H4 (cell line): ENCODE measurements at regions not wholly inside any gene's neighbourhood (a gene's known extent, or its start where the extent isn't known, plus 50 kb on each side); places are given as distances from the start of the nearest gene placed in this dataset.

Experiments
- DNase-seq: peaks from one replicate; pipeline ENCODE4 v3.0.0-alpha.2; 2015; ENCODE audit warnings: low spot score

DNA sequence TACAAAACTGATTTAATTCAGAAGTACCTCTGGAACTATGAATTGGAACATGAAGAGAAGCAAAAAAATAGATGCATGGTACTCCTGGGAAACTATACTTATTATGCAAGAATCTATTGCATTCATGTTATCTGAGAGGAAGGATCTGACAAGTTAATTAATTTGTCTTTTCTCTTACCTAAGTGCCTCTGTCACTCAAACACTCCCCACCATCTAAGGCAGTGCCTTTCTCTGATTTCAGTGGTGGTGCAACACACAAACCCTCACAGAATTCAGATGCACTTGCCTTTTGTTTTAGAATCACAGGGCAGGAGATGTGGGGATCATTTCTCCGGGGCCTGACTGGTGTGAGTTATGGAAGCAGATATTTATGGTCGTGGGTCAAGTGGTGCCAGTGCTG lies 52.5 kb upstream of the C9orf72 start:
- no peak for DNase-seq

DNA sequence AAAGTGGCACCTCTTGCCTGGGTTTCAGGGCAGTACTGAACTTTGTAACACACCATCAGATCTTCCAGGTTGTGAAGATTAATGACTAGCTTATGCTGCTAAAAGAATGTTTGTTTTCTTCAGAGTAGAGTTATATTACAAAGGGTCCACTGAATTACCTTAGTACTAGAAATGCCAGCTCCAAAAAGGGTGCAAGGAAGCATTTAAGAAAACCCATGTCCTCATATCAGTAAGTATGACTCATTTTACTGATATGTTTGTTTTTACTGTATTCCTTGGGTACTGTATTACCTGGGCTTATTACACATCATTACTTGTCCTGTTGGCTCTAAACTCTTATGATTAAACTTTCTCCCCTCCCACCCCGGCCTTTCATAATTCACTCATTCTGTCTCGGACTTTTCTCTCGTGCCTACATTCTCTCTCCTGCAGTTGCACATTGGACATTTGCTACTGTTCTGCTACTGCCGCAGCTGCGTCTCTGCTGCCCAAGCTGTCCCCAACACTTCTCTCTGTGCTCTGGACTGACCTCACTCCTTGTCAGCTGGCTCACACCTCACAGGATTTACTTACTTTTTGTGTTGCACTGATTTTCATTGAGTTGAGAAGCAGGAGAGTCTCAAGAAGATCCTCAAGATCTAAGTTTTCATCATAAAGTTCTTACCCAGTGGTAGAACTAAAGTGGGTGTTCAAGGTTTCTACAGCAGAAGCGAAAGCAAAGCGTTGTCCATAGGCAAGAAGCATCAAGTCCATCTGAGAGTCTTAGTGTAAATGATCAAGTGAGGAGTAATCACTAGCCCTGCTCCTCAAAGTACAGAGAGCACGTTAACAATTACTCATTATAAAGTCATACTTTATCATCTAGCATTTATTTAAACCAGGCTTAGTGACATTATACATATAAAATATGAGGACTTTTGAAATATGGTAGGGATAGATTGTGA lies 53.2 kb upstream of the C9orf72 start:
- no peak for DNase-seq

- no peak for DNase-seq
Observed at GRCh38 chr9:27627188-27627564, 53.9 kb upstream of the C9orf72 start.

DNA sequence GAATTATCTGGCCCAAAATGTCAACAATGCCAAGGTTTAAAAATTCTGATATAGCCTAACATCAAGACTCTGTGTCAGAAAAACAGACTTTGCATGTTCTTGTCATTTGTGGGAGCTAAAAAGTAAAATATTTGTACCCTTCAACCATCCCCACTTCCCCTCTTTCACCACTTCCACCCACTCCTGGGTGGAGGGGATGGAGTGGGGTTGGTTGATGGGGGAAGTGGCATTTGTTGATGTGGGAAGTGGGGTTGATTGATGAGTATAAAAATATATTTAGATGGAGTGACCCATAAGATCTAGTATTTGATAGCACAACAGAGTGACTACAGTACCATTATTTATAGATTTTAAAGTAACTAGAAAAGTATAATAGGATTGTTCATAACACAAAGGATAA lies 55.0 kb upstream of the C9orf72 start:
- no peak for DNase-seq

DNA sequence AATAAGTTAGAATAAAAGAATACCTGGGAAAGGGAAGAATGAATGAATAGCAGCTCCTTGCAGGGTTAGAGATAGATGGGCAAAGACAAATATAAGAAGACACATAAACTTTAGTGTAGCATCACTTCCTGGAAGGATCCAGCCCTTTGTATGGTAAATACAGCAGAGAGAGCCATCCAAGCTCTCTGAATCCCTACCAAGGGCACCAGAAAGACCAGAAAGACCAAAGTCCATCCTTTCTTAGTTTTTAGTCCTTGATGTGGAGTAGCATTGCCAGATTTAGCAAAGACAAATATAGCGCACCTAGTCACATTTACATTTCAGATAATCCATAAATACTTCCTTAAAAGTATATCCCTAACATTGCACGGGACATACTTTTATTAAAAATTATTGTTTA lies 56.1 kb upstream of the C9orf72 start:
- DNase-seq = no peak

- DNase-seq = no peak
Observed at GRCh38 chr9:27632254-27632653, 59.0 kb upstream of the C9orf72 start.

- no peak for DNase-seq
Observed at GRCh38 chr9:27633764-27634163, 60.5 kb upstream of the C9orf72 start.

DNA sequence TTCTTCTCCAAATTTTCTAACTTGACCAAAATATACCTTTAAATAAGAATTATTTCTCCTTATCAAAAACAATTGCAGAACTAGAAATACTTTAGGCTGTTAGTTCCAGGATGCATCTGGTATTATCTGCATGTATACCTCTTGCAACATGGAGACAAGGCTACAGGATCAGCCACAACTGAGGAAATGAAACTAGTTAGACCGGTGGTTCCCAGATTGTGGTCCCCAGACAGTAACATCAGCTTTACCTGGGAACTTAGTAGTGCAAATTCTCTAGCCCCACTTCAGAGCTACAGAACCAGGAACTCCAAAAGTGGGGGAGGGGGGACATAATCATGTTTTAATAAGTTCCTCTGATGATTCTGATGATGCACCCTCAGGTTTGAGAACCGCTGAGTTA lies 61.6 kb upstream of the C9orf72 start:
- no peak for DNase-seq

DNA sequence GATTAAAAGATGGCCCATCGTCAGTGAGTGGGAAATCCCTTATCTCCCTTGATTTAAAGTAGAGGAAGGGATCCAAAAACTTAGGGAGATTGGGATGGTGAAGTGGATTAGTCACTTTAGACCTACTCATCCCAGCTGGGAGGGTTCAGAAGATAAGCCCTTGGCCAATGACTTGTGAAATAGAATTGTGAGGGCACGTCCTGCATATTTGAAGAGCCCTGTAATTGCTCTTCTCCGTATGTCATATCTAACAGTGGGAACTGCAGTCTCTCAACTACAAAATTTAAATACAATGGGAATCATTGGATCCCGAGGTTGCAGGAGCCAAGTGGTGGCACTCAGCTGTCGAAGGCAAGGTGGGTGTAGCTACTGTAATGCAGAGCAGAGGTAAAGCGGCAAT lies 65.4 kb upstream of the C9orf72 start:
- no peak for DNase-seq

GRCh38 chr9:27645161-27645840 lies 72.0 kb upstream of the C9orf72 start:
- no peak for DNase-seq

DNA sequence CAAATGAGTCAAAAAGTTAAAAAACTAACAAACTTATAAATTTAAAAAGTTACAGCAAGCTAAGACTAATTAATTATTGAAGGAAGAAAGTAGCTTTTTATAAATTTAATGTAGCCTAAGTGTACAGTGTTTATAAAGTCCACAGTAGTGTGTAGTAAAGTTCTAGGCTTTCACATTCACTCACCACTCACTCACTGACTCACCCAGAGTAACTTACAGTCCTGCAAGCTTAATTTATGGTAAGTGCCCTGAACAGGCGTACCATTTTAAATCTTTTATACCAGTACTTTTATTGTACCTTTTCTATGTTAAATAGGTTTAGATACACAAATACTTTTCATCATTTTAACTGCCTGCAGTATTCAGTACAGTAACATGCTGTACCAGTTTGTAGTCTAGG lies 80.0 kb upstream of the C9orf72 start:
- no peak for DNase-seq

- DNase-seq = no peak
Observed at GRCh38 chr9:27653957-27654356, 80.7 kb upstream of the C9orf72 start.

DNA sequence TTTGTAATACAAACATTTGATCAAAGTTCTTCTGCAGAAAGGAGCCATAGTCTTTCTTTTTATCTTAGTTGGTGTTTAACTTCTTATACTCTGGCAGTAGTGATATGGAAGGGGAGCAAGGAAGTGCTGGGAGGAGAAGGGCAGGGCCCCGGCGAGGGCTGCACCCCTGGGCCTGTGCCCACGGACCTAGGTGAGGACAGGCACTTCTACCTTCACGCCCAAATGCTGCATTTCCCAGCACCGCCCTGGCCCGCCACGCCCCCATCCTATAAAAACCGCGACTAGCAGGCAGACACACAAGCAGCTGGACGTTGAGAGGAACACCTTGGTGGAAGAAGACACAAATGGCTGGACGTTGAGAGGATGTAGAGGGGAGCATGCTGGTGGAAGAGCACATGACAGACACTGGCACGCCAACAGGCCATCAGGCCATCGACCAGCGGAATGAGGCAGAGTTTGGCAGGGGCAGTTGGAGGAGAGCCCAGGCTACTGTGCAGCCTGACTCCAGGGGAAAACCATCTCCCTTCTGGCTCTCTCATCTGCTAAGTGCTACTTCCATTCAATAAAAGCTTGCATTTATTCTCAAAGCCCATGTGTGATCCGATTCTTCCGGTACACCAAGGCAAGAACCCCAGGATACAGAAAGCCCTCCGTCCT lies 81.5 kb upstream of the C9orf72 start:
- DNase-seq = no peak

GRCh38 chr9:27655441-27655840 lies 82.2 kb upstream of the C9orf72 start:
- no peak for DNase-seq

DNA sequence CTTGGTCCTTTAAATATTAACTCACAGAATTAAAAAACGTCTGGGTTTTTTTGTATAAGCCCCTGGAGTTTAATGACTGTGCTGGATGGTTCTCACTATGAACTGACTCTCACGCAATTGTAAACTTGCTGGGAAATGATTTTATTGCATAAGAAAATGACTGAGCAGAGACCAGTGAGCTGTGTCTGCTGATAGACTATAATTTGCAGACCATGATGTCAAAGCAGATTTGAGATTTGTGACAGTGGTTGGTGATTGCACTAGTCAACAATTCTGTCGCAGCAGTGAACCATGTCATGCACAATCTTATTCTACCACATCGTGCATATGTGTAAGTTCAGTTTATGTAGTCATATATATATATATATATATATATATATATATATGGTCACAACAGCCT lies 85.7 kb upstream of the C9orf72 start:
- no peak for DNase-seq

DNA sequence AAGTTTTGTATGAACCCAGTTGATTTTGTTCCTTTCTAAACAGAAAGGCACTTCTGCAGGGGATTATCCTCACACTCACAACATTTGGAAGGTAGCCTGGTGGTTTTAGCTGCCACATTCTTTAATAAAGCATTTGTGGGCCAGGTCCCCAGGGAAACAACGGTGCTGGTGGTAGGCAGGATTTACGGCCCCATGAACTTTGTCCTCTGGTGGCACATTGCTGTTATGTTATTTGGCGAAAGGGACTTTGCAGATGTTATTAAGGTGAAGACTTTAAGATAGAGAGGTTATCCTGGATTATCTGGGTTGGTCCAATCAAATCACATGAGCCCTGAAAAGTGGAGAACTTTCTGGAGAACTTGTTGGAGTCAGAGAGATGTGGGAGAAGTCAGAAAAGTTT lies 86.3 kb upstream of the C9orf72 start:
- no peak for DNase-seq

DNA sequence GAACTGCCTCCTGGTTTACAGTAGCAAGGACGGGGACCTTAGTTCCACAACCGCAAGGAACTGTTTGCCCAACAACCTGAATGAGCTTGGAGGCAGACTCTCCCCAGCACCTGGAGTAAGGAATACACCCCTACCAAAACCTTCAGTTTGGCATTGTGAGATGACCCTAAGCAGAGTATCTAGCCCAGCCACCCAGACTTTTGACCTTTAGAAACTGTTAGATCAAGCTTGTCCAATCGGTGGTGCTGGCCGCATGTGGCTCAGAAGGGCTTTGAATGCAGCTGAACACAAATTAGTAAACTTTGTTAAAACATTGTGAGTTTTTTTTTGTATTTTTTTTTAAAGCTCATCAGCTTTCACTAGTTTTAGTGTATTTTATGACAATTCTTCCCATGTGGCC lies 86.9 kb upstream of the C9orf72 start:
- no peak for DNase-seq

DNA sequence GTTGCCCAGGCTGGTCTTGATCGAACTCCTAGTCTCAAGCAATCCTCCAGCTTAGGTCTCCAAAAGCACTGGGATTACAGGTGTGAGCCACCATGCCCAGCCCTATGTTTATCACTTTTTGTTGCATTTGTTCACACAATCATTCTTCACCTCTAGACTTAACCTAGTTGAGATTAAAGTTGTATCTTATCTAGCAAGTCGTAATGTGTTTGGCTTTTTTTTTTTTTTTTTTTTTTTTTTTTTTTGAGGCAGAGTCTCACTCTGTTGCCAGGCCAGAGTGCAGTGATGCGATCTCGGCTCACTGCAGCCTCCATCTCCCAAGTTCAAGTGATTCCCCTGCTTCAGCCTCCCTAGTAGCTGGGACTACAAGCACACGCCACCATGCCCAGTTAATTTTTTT lies 90.2 kb upstream of the C9orf72 start:
- DNase-seq = no peak

GRCh38 chr9:27664121-27664779 lies 91.0 kb upstream of the C9orf72 start:
- DNase-seq = no peak

DNA sequence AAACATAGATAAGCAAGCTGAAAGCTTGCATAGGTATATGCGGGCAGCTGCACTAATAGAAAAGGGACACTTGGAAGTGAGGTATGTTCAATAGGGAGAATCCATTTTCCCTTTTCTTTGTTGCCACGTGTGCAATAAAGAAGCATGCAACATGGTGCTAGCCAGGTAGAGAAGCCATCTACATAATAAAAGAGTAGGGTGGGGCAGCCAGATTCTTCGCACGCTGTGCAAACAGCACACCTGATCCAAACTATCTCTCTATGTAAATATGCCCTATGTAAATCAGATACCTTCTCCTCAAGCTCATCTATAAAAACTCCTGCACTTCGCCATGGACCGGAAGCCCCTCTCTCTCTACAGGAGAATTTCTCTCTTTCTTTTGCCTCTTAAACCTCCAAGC lies 91.9 kb upstream of the C9orf72 start:
- no peak for DNase-seq

DNA sequence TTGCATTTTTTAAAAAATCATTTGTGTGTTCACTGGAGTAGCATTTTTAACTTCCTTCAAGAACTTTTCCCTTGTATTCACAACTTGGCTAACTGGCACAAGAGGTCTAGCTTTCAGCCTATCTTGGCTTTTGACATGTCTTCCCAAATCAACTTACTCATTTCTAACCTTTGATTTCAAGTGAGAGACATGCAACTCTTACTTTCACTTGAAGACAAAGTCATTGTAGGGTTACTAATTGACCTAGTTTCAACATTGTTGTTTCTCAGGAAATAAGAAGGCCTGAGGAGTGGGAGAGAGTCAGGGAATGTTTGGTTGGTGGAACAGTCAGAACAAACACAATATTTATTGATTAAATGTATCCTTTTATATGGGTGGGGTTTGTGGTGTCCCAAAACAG lies 95.0 kb upstream of the C9orf72 start:
- DNase-seq = no peak

DNA sequence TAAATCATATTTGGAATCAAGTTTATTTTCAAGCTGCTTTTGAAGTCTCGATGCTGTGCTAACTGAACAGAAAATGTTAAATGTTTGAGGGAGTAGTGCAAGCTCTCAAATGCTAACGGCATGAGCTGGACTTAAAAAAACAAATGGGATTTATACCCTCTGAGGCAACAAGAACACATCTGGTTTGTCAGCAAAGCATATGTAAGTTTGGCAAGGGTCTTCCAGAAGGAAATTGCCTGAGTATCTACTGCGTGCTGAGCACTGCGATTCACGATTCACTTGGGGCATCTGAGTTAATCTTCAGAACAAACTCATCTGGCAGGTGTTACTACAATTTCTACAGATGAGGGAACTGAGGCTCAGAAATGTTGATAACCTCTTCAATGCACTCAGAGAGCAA lies 98.4 kb upstream of the C9orf72 start:
- no peak for DNase-seq
